Ascending aorta (tissue), 2 donors: ENCODE measurements at regions not wholly inside any gene's neighbourhood (a gene's known extent, or its start where the extent isn't known, plus 50 kb on each side); places are given as distances from the start of the nearest gene placed in this dataset.

Source experiments
- DNase-seq, 2 donors: peaks; one replicate each; pipeline ENCODE4 v3.0.0-alpha.2; 2019; ENCODE audit warnings: low spot score in 2 of 2
- H3K27ac ChIP-seq, 2 donors: fragments of 200-600 bp; sonication (generic); one replicate each; pipeline ENCODE4 v1.5.1; 2016 to 2017; ENCODE audit warnings: mild to moderate bottlenecking in 1 of 2
- H3K27me3 ChIP-seq: fragments of 200-600 bp; sonication (generic); one replicate; pipeline ENCODE4 v1.5.1; 2017
- H3K36me3 ChIP-seq, 2 donors: fragments of 200-600 bp; sonication (generic); one replicate each; pipeline ENCODE4 v1.5.1; 2016
- H3K4me1 ChIP-seq, 2 donors: fragments of 200-600 bp; sonication (generic); one replicate each; pipeline ENCODE4 v1.5.1; 2016 to 2017; ENCODE audit warnings: mild to moderate bottlenecking in 1 of 2
- H3K4me3 ChIP-seq, 2 donors: fragments of 200-600 bp; sonication (generic); one replicate each; pipeline ENCODE4 v1.5.1; 2016 to 2017; ENCODE audit warnings: mild to moderate bottlenecking in 1 of 2
- H3K9me3 ChIP-seq, 2 donors: fragments of 200-600 bp; sonication (generic); one replicate each; pipeline ENCODE4 v1.5.1; 2016
- intact Hi-C: fragments of 100-400 bp; cut with DNase I; formaldehyde crosslinking; loops from one replicate; pipeline ENCODE4 v1.15.1; 2023
- TF ChIP-seq, protein P1 (sequence below), 3 experiments: fragments of 200-600 bp in 2 of 3; fragments of 450-650 bp in 1 of 3; sonication (generic) in 2 of 3; IDR thresholded peaks; one replicate each; pipeline ENCODE4 v1.5.1; 2016 to 2019; ENCODE audit warnings: antibody characterized with exemption in 3 of 3, mild to moderate bottlenecking in 1 of 3, moderate library complexity in 1 of 3

DNA sequence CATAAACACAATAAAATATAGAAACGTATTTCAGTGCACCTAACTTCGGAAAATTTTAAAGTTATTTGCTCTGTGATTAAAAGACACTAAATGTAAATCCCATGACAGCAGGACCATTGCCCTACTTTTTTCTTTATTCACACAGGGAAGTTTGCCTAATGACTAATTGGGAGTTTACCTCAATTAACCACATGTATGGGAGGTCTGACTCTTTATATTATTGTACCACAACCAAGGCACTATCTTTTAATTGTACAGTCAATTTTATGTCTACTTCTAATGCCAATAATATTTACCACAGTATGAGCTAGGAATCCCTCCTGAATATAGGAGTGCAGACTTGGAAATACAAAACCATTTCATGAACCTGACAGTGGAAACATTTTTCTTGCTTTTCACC, 360.8 kb upstream of the NEGR1 start:
- peaks cover 0 to 7% of the 10 kb centered on the region in 2 donors for H3K9me3 ChIP-seq
- intact Hi-C loops = no loop called here
- TF ChIP-seq, protein P1, sequence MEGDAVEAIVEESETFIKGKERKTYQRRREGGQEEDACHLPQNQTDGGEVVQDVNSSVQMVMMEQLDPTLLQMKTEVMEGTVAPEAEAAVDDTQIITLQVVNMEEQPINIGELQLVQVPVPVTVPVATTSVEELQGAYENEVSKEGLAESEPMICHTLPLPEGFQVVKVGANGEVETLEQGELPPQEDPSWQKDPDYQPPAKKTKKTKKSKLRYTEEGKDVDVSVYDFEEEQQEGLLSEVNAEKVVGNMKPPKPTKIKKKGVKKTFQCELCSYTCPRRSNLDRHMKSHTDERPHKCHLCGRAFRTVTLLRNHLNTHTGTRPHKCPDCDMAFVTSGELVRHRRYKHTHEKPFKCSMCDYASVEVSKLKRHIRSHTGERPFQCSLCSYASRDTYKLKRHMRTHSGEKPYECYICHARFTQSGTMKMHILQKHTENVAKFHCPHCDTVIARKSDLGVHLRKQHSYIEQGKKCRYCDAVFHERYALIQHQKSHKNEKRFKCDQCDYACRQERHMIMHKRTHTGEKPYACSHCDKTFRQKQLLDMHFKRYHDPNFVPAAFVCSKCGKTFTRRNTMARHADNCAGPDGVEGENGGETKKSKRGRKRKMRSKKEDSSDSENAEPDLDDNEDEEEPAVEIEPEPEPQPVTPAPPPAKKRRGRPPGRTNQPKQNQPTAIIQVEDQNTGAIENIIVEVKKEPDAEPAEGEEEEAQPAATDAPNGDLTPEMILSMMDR (IDR thresholded peaks at IDR 0.05) = no peak
- H3K27me3 ChIP-seq = no peaks in the 10 kb centered on the region
- no peak overlapping the region for H3K4me3 ChIP-seq
- no peaks in the 10 kb centered on the region for H3K36me3 ChIP-seq
- H3K27ac ChIP-seq = no peak overlapping the region
- DNase-seq = no peak
- H3K4me1 ChIP-seq = no peaks in the 10 kb centered on the region

DNA sequence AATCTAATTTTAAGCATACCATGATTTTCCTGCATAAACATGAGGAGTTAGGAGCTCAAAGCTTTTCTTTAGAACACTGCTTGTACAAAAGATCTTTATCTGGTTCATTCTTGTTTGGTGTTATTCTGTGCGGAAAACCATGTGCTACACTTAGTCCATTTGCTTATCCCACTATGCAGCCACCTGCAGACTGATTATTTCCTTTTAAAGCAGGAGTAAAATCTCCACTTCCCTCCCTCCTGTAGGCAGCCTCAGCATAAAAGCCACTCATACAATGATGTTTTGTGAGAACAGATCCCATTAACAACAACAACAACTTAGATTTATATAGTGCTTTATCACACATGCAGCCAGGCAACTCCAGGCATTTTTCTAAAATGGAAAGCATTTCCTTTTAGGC, 355.3 kb upstream of the NEGR1 start:
- TF ChIP-seq, protein P1 (IDR thresholded peaks at IDR 0.05) = no peak
- Histone ChIP-seq H3K27me3 (no peaks in the 10 kb centered on the region), H3K4me3 (no peak overlapping the region), H3K4me1 (no peaks in the 10 kb centered on the region), H3K27ac (no peak overlapping the region), H3K36me3 (no peaks in the 10 kb centered on the region), H3K9me3 (peaks cover 0 to 7% of the 10 kb centered on the region in 2 donors)
- intact Hi-C loops = no loop called here
- DNase-seq = no peak

DNA sequence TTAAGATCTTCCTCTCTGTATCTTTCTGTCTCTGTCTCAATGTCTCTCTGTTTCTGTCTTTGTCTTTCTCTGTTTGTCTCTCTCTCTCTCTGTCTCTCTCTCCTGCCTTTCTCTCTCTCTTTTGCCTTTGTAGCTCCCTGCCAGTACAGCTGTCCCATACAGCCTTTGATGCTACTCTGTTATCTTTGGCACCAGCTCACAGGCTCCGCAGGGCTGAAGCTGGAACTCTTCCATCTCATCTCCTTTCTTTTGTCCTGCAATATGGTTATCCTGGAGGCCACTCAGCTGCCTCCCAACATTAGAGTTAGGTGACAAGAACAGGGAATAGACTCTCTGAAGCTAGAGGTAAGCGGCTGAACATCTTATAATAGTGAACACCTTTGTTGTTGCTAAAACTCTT, 354.3 kb upstream of the NEGR1 start:
- H3K4me3 ChIP-seq = no peak overlapping the region
- intact Hi-C loops = no loop called here
- TF ChIP-seq, protein P1 (IDR thresholded peaks at IDR 0.05) = no peak
- peaks cover 0 to 4% of the 10 kb centered on the region in 2 donors for H3K9me3 ChIP-seq
- H3K4me1 ChIP-seq = no peaks in the 10 kb centered on the region
- H3K27ac ChIP-seq = no peak overlapping the region
- DNase-seq = no peak
- H3K36me3 ChIP-seq = no peaks in the 10 kb centered on the region
- no peaks in the 10 kb centered on the region for H3K27me3 ChIP-seq

DNA sequence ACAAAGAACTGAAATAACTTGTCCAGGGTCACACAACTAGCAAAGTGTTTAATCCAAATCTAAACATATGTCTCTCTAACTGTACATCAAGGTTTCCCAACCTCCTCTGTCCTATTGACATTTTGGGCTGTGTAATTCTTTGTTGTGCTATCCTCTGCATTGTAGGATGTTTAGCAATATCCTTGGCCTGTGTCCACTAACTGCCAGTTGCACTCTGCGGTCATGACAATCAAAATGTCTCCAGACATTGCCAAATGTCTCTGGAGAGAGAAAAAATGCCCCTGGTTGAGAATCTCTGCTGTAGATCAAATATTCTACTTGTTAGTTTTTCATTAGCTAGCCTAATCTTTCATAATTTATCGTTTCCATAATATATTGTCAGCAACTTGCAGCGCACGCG, 353.4 kb upstream of the NEGR1 start:
- H3K36me3 ChIP-seq = no peaks in the 10 kb centered on the region
- intact Hi-C loops = no loop called here
- H3K27me3 ChIP-seq = no peaks in the 10 kb centered on the region
- H3K4me1 ChIP-seq = no peaks in the 10 kb centered on the region
- TF ChIP-seq, protein P1 (IDR thresholded peaks at IDR 0.05) = no peak
- no peak for DNase-seq
- no peak overlapping the region for H3K4me3 ChIP-seq
- H3K9me3 ChIP-seq = no peaks in the 10 kb centered on the region
- H3K27ac ChIP-seq = no peak overlapping the region

DNA sequence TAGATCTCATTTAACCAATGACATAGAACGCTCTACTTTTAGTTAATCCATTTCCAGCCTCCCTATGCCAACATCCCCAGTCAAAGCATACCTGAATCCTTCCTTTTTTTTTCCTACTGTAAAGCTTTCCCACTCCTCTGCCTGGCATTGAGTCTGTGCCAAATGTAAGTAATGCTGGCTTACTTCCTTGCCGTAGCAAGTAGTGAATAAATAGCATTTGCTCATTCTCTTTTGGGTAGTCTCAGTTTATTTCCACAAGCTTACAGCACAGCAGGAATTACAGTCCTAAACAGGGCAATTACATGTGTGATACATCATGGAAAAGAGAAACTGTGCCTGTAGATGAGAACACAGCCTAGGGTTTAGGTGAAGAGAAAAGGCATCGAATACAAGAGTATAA, 352.6 kb upstream of the NEGR1 start:
- no peak overlapping the region for H3K4me3 ChIP-seq
- DNase-seq = no peak
- no peaks in the 10 kb centered on the region for H3K4me1 ChIP-seq
- TF ChIP-seq, protein P1 (IDR thresholded peaks at IDR 0.05) = no peak
- no peak overlapping the region for H3K27ac ChIP-seq
- H3K27me3 ChIP-seq = no peaks in the 10 kb centered on the region
- H3K36me3 ChIP-seq = no peaks in the 10 kb centered on the region
- intact Hi-C loops = no loop called here
- no peaks in the 10 kb centered on the region for H3K9me3 ChIP-seq

DNA sequence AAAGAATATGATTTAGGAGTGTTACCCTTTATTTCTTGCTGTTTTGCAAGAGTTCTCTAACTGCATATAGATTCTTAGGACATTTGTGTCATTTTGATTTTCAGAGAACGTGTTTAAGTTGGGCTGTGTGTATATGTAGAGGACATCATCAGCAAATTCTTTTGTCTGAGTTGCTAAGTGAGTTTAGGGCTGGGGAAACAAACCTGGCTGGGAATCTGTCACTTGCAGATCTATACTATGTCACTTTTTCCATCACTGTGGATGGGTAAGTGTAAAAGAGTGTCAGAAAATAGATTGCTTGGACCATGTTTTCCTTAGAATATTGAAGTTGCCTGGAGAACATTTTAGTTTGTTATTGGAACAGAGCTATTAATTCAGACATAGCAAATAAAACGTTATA, 349.1 kb upstream of the NEGR1 start:
- intact Hi-C loops = no loop called here

More for the DNA sequence above, 349.1 kb upstream of the NEGR1 start:
- Histone ChIP-seq H3K4me1 (no peaks in the 10 kb centered on the region), H3K27me3 (no peaks in the 10 kb centered on the region), H3K9me3 (no peaks in the 10 kb centered on the region), H3K4me3 (no peak overlapping the region), H3K27ac (no peak overlapping the region), H3K36me3 (no peaks in the 10 kb centered on the region)
- no peak for DNase-seq
- TF ChIP-seq, protein P1 (IDR thresholded peaks at IDR 0.05) = no peak
